Endothelial cell of umbilical vein (primary cell): ENCODE measurements at regions not wholly inside any gene's neighbourhood (a gene's known extent, or its start where the extent isn't known, plus 50 kb on each side); places are given as distances from the start of the nearest gene placed in this dataset.

ENCODE experiments used
- BruUV-seq: library from RNA; stranded (reverse); fragments of 400-500 nt; replicated peaks from 2 replicates; lab custom pipeline; 2021; lab: Mats Ljungman, UMichigan
- CTCF ChIA-PET: fragments of 300-600, 350-600 bp; sonication (Branson Sonifier 250); formaldehyde crosslinking; loops from one replicate; lab custom pipeline; 2021; ENCODE audit warnings: antibody characterized with exemption, inconsistent platforms; lab: Charles Lee
- POLR2A ChIA-PET: fragments of 300-600, 350-600 bp; sonication (Branson Sonifier 250); formaldehyde crosslinking; loops from one replicate; lab custom pipeline; 2021; ENCODE audit warnings: antibody characterized with exemption, inconsistent platforms; lab: Charles Lee
- DNase-seq: peaks from one replicate; pipeline ENCODE4 v3.0.0-alpha.2; 2011; ENCODE audit warnings: low read depth, low spot score
- FAIRE-seq: peaks from 2 replicates; lab custom pipeline; 2011; peaks lifted over from hg19 to GRCh38; lab: Jason Lieb, UNC
- H2AFZ ChIP-seq: 2 replicates; pipeline ENCODE4 v1.6.0; 2012; ENCODE audit warnings: low read depth, low read length, control low read depth, inconsistent platforms
- H3K27ac ChIP-seq: 2 replicates; pipeline ENCODE4 v1.5.1; 2011; ENCODE audit warnings: low read depth, mild to moderate bottlenecking, control low read depth, low read length, moderate library complexity; ENCODE audit not compliant: insufficient read depth
- H3K27me3 ChIP-seq, 2 experiments: 2 replicates each; pipeline versions ENCODE4 v1.6.0 to v1.6.1; 2011; ENCODE audit warnings: low read length in 2 of 2, mixed read lengths in 1 of 2; ENCODE audit not compliant: control insufficient read depth in 2 of 2, insufficient read depth in 2 of 2
- H3K36me3 ChIP-seq, 2 experiments: 2 replicates in 1 of 2; 3 replicates in 1 of 2; pipeline ENCODE4 v1.5.1; 2011; ENCODE audit warnings: low read length in 2 of 2, mild to moderate bottlenecking in 1 of 2, moderate library complexity in 1 of 2; ENCODE audit not compliant: control insufficient read depth in 2 of 2, insufficient read depth in 2 of 2; ENCODE audit errors: extremely low read depth in 1 of 2
- H3K4me1 ChIP-seq: 3 replicates; pipeline ENCODE4 v1.5.1; 2011; ENCODE audit warnings: mild to moderate bottlenecking, low read length; ENCODE audit not compliant: control insufficient read depth, insufficient read depth; ENCODE audit errors: extremely low read depth
- H3K4me2 ChIP-seq: 2 replicates; pipeline ENCODE4 v1.6.1; 2011; ENCODE audit warnings: low read length, control low read depth, mixed read lengths; ENCODE audit not compliant: insufficient read depth
- H3K4me3 ChIP-seq, 3 experiments: fragments of 200-600 bp in 1 of 3; sonication (generic), shearing (Covaris generic) in 1 of 3; replicated peaks in 1 of 3; 2 replicates each; pipeline ENCODE4 v1.5.1; 2011 to 2016; ENCODE audit warnings: control low read depth in 3 of 3, low read length in 3 of 3, mild to moderate bottlenecking in 2 of 3, inconsistent platforms in 1 of 3, low read depth in 1 of 3, moderate library complexity in 1 of 3; ENCODE audit not compliant: insufficient read depth in 1 of 3
- H3K79me2 ChIP-seq: 2 replicates; pipeline ENCODE4 v1.6.0; 2012; ENCODE audit warnings: low read length, inconsistent platforms; ENCODE audit not compliant: control insufficient read depth, insufficient read depth
- H3K9ac ChIP-seq: replicated peaks from 2 replicates; pipeline ENCODE3; 2011; ENCODE audit warnings: low read length, control low read depth; ENCODE audit not compliant: insufficient read depth; ENCODE audit errors: extremely low read depth
- H3K9me1 ChIP-seq: replicated peaks from 3 replicates; pipeline ENCODE4 v1.6.0; 2011; ENCODE audit warnings: mild to moderate bottlenecking, low read length; ENCODE audit not compliant: control insufficient read depth, insufficient read depth; ENCODE audit errors: extremely low read depth
- H3K9me3 ChIP-seq: replicated peaks from 2 replicates; pipeline ENCODE4 v1.5.1; 2012; ENCODE audit warnings: low read length, inconsistent platforms; ENCODE audit not compliant: control insufficient read depth, insufficient read depth
- H4K20me1 ChIP-seq: replicated peaks from 2 replicates; pipeline ENCODE3; 2011; ENCODE audit warnings: mild to moderate bottlenecking, low read length; ENCODE audit not compliant: control insufficient read depth, insufficient read depth; ENCODE audit errors: extremely low read depth
- EZH2 ChIP-seq: IDR thresholded peaks from 2 replicates; pipeline ENCODE4 v1.6.1; 2012; ENCODE audit warnings: borderline replicate concordance, low read depth, mild to moderate bottlenecking, moderate library complexity, low read length, inconsistent platforms; ENCODE audit not compliant: severe bottlenecking
- FOS ChIP-seq: IDR thresholded peaks from 2 replicates; pipeline ENCODE4 v1.6.1; 2011; ENCODE audit warnings: mild to moderate bottlenecking, low read length, moderate library complexity, borderline replicate concordance; ENCODE audit not compliant: insufficient read depth
- GATA2 ChIP-seq: IDR thresholded peaks from 2 replicates; pipeline ENCODE4 v1.7.0; 2011; ENCODE audit warnings: low read depth, mild to moderate bottlenecking, moderate library complexity, mixed read lengths, low read length; ENCODE audit not compliant: insufficient read length, insufficient read depth
- JUN ChIP-seq: IDR thresholded peaks from 2 replicates; pipeline ENCODE4 v1.6.1; 2011; ENCODE audit warnings: borderline replicate concordance, low read depth; ENCODE audit not compliant: insufficient read length, insufficient read depth
- MYC ChIP-seq: IDR thresholded peaks from one replicate; pipeline ENCODE4 v1.6.1; 2011; ENCODE audit warnings: mild to moderate bottlenecking, low read depth, low read length
- POLR2A ChIP-seq: IDR thresholded peaks from 2 replicates; pipeline ENCODE4 v1.6.1; 2012; ENCODE audit warnings: low read depth, mild to moderate bottlenecking, control low read depth, low read length
- POLR2AphosphoS5 ChIP-seq: IDR thresholded peaks from 2 replicates; pipeline ENCODE4 v1.6.1; 2012; ENCODE audit warnings: low read depth, mild to moderate bottlenecking, control low read depth, low read length, moderate library complexity; ENCODE audit not compliant: insufficient read depth
- dilution Hi-C: fragments of 300-500 bp; cut with MboI; formaldehyde crosslinking; loops from one replicate; pipeline ENCODE4 v1.15.0; 2019; ENCODE audit warnings: low sequenced_read_pairs; ENCODE audit not compliant: extremely low pct_ligation_motif_present
- intact Hi-C: fragments of 100-400 bp; cut with micrococcal nuclease; formaldehyde crosslinking; loops from one replicate; pipeline ENCODE4 v1.10.0; 2022
- TF ChIP-seq, protein P1 (sequence below), 2 donors: IDR thresholded peaks; 1 replicate in 1 of 2; 2 replicates in 1 of 2; pipeline ENCODE4 v1.5.1; 2011; ENCODE audit warnings: low read length in 2 of 2, mild to moderate bottlenecking in 2 of 2, moderate library complexity in 2 of 2, control low read depth in 1 of 2, inconsistent platforms in 1 of 2, low read depth in 1 of 2; ENCODE audit not compliant: insufficient read depth in 1 of 2; ENCODE audit errors: extremely low read depth in 1 of 2
- TF ChIP-seq, protein P2 (sequence below): IDR thresholded peaks from 2 replicates; pipeline ENCODE4 v1.6.1; 2011; ENCODE audit not compliant: insufficient read depth, insufficient read length

DNA sequence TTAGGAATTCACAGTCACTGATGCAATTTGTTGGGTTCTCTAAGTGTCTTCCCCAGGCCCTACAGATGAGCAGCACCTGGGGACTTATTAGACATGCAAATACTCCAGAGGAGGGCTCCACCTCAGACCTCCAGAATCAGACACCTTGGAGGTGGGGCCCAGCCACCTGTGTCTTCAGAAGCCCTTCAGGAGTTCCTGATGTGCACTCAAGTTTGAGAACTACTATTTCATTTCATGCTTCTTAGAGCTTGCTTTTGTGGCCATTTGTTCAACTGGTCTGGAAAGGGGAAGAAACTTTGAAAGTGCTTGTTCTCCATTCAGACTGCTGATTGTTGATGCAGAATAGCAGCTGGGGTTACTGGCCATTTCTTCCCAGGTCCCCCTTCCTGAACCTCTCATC, 472.0 kb downstream of the COG6 start:
- no peaks in the 10 kb centered on the region for H4K20me1 ChIP-seq
- H3K9me3 ChIP-seq, result no peaks in the 10 kb centered on the region
- no peaks in the 10 kb centered on the region for H3K27me3 ChIP-seq
- peaks cover 13% of the 10 kb centered on the region for H3K4me1 ChIP-seq
- H2AFZ ChIP-seq, result no peak overlapping the region
- H3K36me3 ChIP-seq, result no peaks in the 10 kb centered on the region
- no TSS peak for BruUV-seq
- DNase-seq (no peak), FAIRE-seq (no peak)
- POLR2A ChIA-PET, result no interaction called here
- H3K9me1 ChIP-seq, result no peaks in the 10 kb centered on the region
- H3K4me3 ChIP-seq, result no peak overlapping the region
- CTCF ChIA-PET, result interaction anchor here (1.0 kb wide), 1 partner anchor 13 kb away, joined by 3 read pairs; no protein-coding TSS in a partner anchor
- H3K4me2 ChIP-seq, result no peak overlapping the region
- no peak for TF ChIP-seq POLR2A
- no peak for TF ChIP-seq JUN
- no peak for TF ChIP-seq EZH2
- TF ChIP-seq POLR2AphosphoS5, result no peak
- TF ChIP-seq, protein P1, sequence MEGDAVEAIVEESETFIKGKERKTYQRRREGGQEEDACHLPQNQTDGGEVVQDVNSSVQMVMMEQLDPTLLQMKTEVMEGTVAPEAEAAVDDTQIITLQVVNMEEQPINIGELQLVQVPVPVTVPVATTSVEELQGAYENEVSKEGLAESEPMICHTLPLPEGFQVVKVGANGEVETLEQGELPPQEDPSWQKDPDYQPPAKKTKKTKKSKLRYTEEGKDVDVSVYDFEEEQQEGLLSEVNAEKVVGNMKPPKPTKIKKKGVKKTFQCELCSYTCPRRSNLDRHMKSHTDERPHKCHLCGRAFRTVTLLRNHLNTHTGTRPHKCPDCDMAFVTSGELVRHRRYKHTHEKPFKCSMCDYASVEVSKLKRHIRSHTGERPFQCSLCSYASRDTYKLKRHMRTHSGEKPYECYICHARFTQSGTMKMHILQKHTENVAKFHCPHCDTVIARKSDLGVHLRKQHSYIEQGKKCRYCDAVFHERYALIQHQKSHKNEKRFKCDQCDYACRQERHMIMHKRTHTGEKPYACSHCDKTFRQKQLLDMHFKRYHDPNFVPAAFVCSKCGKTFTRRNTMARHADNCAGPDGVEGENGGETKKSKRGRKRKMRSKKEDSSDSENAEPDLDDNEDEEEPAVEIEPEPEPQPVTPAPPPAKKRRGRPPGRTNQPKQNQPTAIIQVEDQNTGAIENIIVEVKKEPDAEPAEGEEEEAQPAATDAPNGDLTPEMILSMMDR (IDR thresholded peaks at IDR 0.05; ENCODE audit: extremely low read depth in 1 of 2, insufficient read depth in 1 of 2, low read depth in 1 of 2, low read length in 2 of 2), result no peak
- TF ChIP-seq, protein P2, sequence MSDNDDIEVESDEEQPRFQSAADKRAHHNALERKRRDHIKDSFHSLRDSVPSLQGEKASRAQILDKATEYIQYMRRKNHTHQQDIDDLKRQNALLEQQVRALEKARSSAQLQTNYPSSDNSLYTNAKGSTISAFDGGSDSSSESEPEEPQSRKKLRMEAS, result no peak
- no peak for TF ChIP-seq FOS
- no peak for TF ChIP-seq MYC
- no peak for TF ChIP-seq GATA2
- dilution Hi-C loops (no loop called here), intact Hi-C loops (no loop called here)
- no peak overlapping the region for H3K27ac ChIP-seq
- no peaks in the 10 kb centered on the region for H3K79me2 ChIP-seq
- H3K9ac ChIP-seq, result no peak overlapping the region
